ENCODE measurements at regions not wholly inside any gene's neighbourhood (a gene's known extent, or its start where the extent isn't known, plus 50 kb on each side); places are given as distances from the start of the nearest gene placed in this dataset.

GRCh38 chr4:128359422-128359821, 71.8 kb upstream of the PGRMC2 start:
- no peaks in the 10 kb centered on the region for H3K9me3 ChIP-seq
- peaks cover 8% of the 10 kb centered on the region for H3K36me3 Mint-ChIP-seq
- ATAC-seq (replicated peaks in 1 of 4), result no peak
- POLR2A ChIA-PET, result no interaction called here
- DNase-seq, result no peak
- H3K4me3 ChIP-seq (ENCODE audit: control insufficient read depth in 1 of 2, extremely low read depth in 1 of 2, low read length in 1 of 2), result no peak overlapping the region
- H3K4me1 Mint-ChIP-seq, result no peaks in the 10 kb centered on the region
- CTCF ChIA-PET, result no interaction called here
- no CpG with 5 or more reads among the region's 2 CpGs for WGBS (ENCODE audit: insufficient coverage)
- H3K4me3 Mint-ChIP-seq, result no peak overlapping the region
- H3K27me3 Mint-ChIP-seq, result no peaks in the 10 kb centered on the region
- H3K27ac ChIP-seq (ENCODE audit: low read length), result no peak overlapping the region
- H3K36me3 ChIP-seq (ENCODE audit: control insufficient read depth in 2 of 2, extremely low read depth in 1 of 2, insufficient read depth in 1 of 2, low read length in 1 of 2), result no peaks in the 10 kb centered on the region
- no peaks in the 10 kb centered on the region for H3K4me1 ChIP-seq (ENCODE audit: control insufficient read depth in 1 of 2, extremely low read depth in 1 of 2, insufficient read depth in 2 of 2, low read length in 2 of 2)
- no peaks in the 10 kb centered on the region for H3K27me3 ChIP-seq (replicated peaks in 1 of 2; ENCODE audit: control insufficient read depth in 2 of 2, extremely low read depth in 1 of 2, insufficient read depth in 2 of 2, low read length in 1 of 2)
- no peaks in the 10 kb centered on the region for H3K9me3 Mint-ChIP-seq
- no peak overlapping the region for H3K27ac Mint-ChIP-seq

- CTCF ChIA-PET, result no interaction called here
- no peak overlapping the region for H3K4me3 Mint-ChIP-seq
Measured at GRCh38 chr4:128358913-128359279, 71.3 kb upstream of the PGRMC2 start.

GRCh38 chr4:128358231-128358912, 70.8 kb upstream of the PGRMC2 start:
- DNase-seq (no peak), ATAC-seq (replicated peaks in 1 of 4) (no peak)
- Mint-ChIP-seq H3K27me3 (no peaks in the 10 kb centered on the region), H3K36me3 (peaks cover 8% of the 10 kb centered on the region), H3K4me1 (no peaks in the 10 kb centered on the region), H3K9me3 (no peaks in the 10 kb centered on the region), H3K27ac (no peak overlapping the region), H3K4me3 (no peak overlapping the region)
- no peak overlapping the region for H3K27ac ChIP-seq (ENCODE audit: low read length)
- POLR2A ChIA-PET, result no interaction called here
- no peaks in the 10 kb centered on the region for H3K9me3 ChIP-seq
- H3K4me1 ChIP-seq (ENCODE audit: control insufficient read depth in 1 of 2, extremely low read depth in 1 of 2, insufficient read depth in 2 of 2, low read length in 2 of 2), result no peaks in the 10 kb centered on the region
- CTCF ChIA-PET, result no interaction called here
- H3K27me3 ChIP-seq (replicated peaks in 1 of 2; ENCODE audit: control insufficient read depth in 2 of 2, extremely low read depth in 1 of 2, insufficient read depth in 2 of 2, low read length in 1 of 2), result no peaks in the 10 kb centered on the region
- no peaks in the 10 kb centered on the region for H3K36me3 ChIP-seq (ENCODE audit: control insufficient read depth in 2 of 2, extremely low read depth in 1 of 2, insufficient read depth in 1 of 2, low read length in 1 of 2)
- H3K4me3 ChIP-seq (ENCODE audit: control insufficient read depth in 1 of 2, extremely low read depth in 1 of 2, low read length in 1 of 2), result no peak overlapping the region
- WGBS (ENCODE audit: insufficient coverage), result 92% methylated on average over 7 of the region's 7 CpGs

More at GRCh38 chr4:128358913-128359279, 71.3 kb upstream of the PGRMC2 start:
- Histone ChIP-seq H3K4me1 (ENCODE audit: control insufficient read depth in 1 of 2, extremely low read depth in 1 of 2, insufficient read depth in 2 of 2, low read length in 2 of 2) (no peaks in the 10 kb centered on the region), H3K27me3 (replicated peaks in 1 of 2; ENCODE audit: control insufficient read depth in 2 of 2, extremely low read depth in 1 of 2, insufficient read depth in 2 of 2, low read length in 1 of 2) (no peaks in the 10 kb centered on the region), H3K4me3 (ENCODE audit: control insufficient read depth in 1 of 2, extremely low read depth in 1 of 2, low read length in 1 of 2) (no peak overlapping the region), H3K36me3 (ENCODE audit: control insufficient read depth in 2 of 2, extremely low read depth in 1 of 2, insufficient read depth in 1 of 2, low read length in 1 of 2) (no peaks in the 10 kb centered on the region), H3K9me3 (no peaks in the 10 kb centered on the region), H3K27ac (ENCODE audit: low read length) (no peak overlapping the region)
- POLR2A ChIA-PET, result no interaction called here
- H3K9me3 Mint-ChIP-seq, result no peaks in the 10 kb centered on the region
- ATAC-seq (replicated peaks in 1 of 4) (no peak), DNase-seq (no peak)
- H3K27ac Mint-ChIP-seq, result no peak overlapping the region
- H3K27me3 Mint-ChIP-seq, result no peaks in the 10 kb centered on the region
- H3K4me1 Mint-ChIP-seq, result no peaks in the 10 kb centered on the region
- 56% methylated on average over 1 of the region's 2 CpGs for WGBS (ENCODE audit: insufficient coverage)
- H3K36me3 Mint-ChIP-seq, result peaks cover 8% of the 10 kb centered on the region

GRCh38 chr4:128357286-128357685, 69.7 kb upstream of the PGRMC2 start:
- no peaks in the 10 kb centered on the region for H3K36me3 ChIP-seq (ENCODE audit: control insufficient read depth in 2 of 2, extremely low read depth in 1 of 2, insufficient read depth in 1 of 2, low read length in 1 of 2)
- ATAC-seq (replicated peaks in 1 of 4) (no peak), DNase-seq (no peak)
- H3K27ac ChIP-seq (ENCODE audit: low read length), result no peak overlapping the region
- no peaks in the 10 kb centered on the region for H3K4me1 ChIP-seq (ENCODE audit: control insufficient read depth in 1 of 2, extremely low read depth in 1 of 2, insufficient read depth in 2 of 2, low read length in 2 of 2)
- Mint-ChIP-seq H3K4me3 (no peak overlapping the region), H3K27me3 (no peaks in the 10 kb centered on the region), H3K36me3 (peaks cover 8% of the 10 kb centered on the region), H3K4me1 (no peaks in the 10 kb centered on the region), H3K27ac (no peak overlapping the region), H3K9me3 (no peaks in the 10 kb centered on the region)
- ChIA-PET CTCF (no interaction called here), POLR2A (no interaction called here)
- H3K9me3 ChIP-seq, result no peaks in the 10 kb centered on the region
- no CpG with 5 or more reads among the region's 2 CpGs for WGBS (ENCODE audit: insufficient coverage)
- H3K27me3 ChIP-seq (replicated peaks in 1 of 2; ENCODE audit: control insufficient read depth in 2 of 2, extremely low read depth in 1 of 2, insufficient read depth in 2 of 2, low read length in 1 of 2), result no peaks in the 10 kb centered on the region
- H3K4me3 ChIP-seq (ENCODE audit: control insufficient read depth in 1 of 2, extremely low read depth in 1 of 2, low read length in 1 of 2), result no peak overlapping the region

GRCh38 chr4:128355305-128355704, 67.7 kb upstream of the PGRMC2 start:
- Mint-ChIP-seq H3K4me3 (no peak overlapping the region), H3K4me1 (no peaks in the 10 kb centered on the region), H3K9me3 (no peaks in the 10 kb centered on the region), H3K27ac (no peak overlapping the region), H3K27me3 (no peaks in the 10 kb centered on the region), H3K36me3 (peaks cover 8% of the 10 kb centered on the region)
- no peak overlapping the region for H3K27ac ChIP-seq (ENCODE audit: low read length)
- ATAC-seq (replicated peaks in 1 of 4), result no peak
- no peaks in the 10 kb centered on the region for H3K4me1 ChIP-seq (ENCODE audit: control insufficient read depth in 1 of 2, extremely low read depth in 1 of 2, insufficient read depth in 2 of 2, low read length in 2 of 2)
- ChIA-PET CTCF (no interaction called here), POLR2A (no interaction called here)
- 67% methylated on average over 1 of the region's 4 CpGs for WGBS (ENCODE audit: insufficient coverage)
- no peaks in the 10 kb centered on the region for H3K9me3 ChIP-seq
- DNase-seq, result no peak
- H3K27me3 ChIP-seq (replicated peaks in 1 of 2; ENCODE audit: control insufficient read depth in 2 of 2, extremely low read depth in 1 of 2, insufficient read depth in 2 of 2, low read length in 1 of 2), result no peaks in the 10 kb centered on the region
- H3K4me3 ChIP-seq (ENCODE audit: control insufficient read depth in 1 of 2, extremely low read depth in 1 of 2, low read length in 1 of 2), result no peak overlapping the region
- H3K36me3 ChIP-seq (ENCODE audit: control insufficient read depth in 2 of 2, extremely low read depth in 1 of 2, insufficient read depth in 1 of 2, low read length in 1 of 2), result no peaks in the 10 kb centered on the region

- no peaks in the 10 kb centered on the region for H3K4me1 Mint-ChIP-seq
- Histone ChIP-seq H3K9me3 (no peaks in the 10 kb centered on the region), H3K27ac (ENCODE audit: low read length) (no peak overlapping the region), H3K4me3 (ENCODE audit: control insufficient read depth in 1 of 2, extremely low read depth in 1 of 2, low read length in 1 of 2) (no peak overlapping the region), H3K36me3 (ENCODE audit: control insufficient read depth in 2 of 2, extremely low read depth in 1 of 2, insufficient read depth in 1 of 2, low read length in 1 of 2) (no peaks in the 10 kb centered on the region), H3K4me1 (ENCODE audit: control insufficient read depth in 1 of 2, extremely low read depth in 1 of 2, insufficient read depth in 2 of 2, low read length in 2 of 2) (no peaks in the 10 kb centered on the region), H3K27me3 (replicated peaks in 1 of 2; ENCODE audit: control insufficient read depth in 2 of 2, extremely low read depth in 1 of 2, insufficient read depth in 2 of 2, low read length in 1 of 2) (no peaks in the 10 kb centered on the region)
- ATAC-seq (replicated peaks in 1 of 4) (no peak), DNase-seq (no peak)
- no peaks in the 10 kb centered on the region for H3K27me3 Mint-ChIP-seq
- WGBS (ENCODE audit: insufficient coverage), result no CpG with 5 or more reads among the region's 4 CpGs
- no peak overlapping the region for H3K4me3 Mint-ChIP-seq
- no peaks in the 10 kb centered on the region for H3K9me3 Mint-ChIP-seq
- no peak overlapping the region for H3K27ac Mint-ChIP-seq
- CTCF ChIA-PET, result no interaction called here
- peaks cover 8% of the 10 kb centered on the region for H3K36me3 Mint-ChIP-seq
- POLR2A ChIA-PET, result no interaction called here
Measured at GRCh38 chr4:128354205-128354821, 66.7 kb upstream of the PGRMC2 start.

GRCh38 chr4:128353791-128354190, 66.2 kb upstream of the PGRMC2 start:
- ChIA-PET POLR2A (no interaction called here), CTCF (no interaction called here)
- no peaks in the 10 kb centered on the region for H3K27me3 Mint-ChIP-seq

More at GRCh38 chr4:128353791-128354190, 66.2 kb upstream of the PGRMC2 start:
- H3K27me3 ChIP-seq (replicated peaks in 1 of 2; ENCODE audit: control insufficient read depth in 2 of 2, extremely low read depth in 1 of 2, insufficient read depth in 2 of 2, low read length in 1 of 2), result no peaks in the 10 kb centered on the region
- H3K36me3 ChIP-seq (ENCODE audit: control insufficient read depth in 2 of 2, extremely low read depth in 1 of 2, insufficient read depth in 1 of 2, low read length in 1 of 2), result no peaks in the 10 kb centered on the region
- no peaks in the 10 kb centered on the region for H3K4me1 ChIP-seq (ENCODE audit: control insufficient read depth in 1 of 2, extremely low read depth in 1 of 2, insufficient read depth in 2 of 2, low read length in 2 of 2)
- ATAC-seq (replicated peaks in 1 of 4) (no peak), DNase-seq (no peak)
- no peaks in the 10 kb centered on the region for H3K9me3 ChIP-seq
- Mint-ChIP-seq H3K27ac (no peak overlapping the region), H3K4me1 (no peaks in the 10 kb centered on the region), H3K4me3 (no peak overlapping the region), H3K9me3 (no peaks in the 10 kb centered on the region), H3K36me3 (peaks cover 8% of the 10 kb centered on the region)
- no CpG with 5 or more reads among the region's 3 CpGs for WGBS (ENCODE audit: insufficient coverage)
- H3K27ac ChIP-seq (ENCODE audit: low read length), result no peak overlapping the region
- H3K4me3 ChIP-seq (ENCODE audit: control insufficient read depth in 1 of 2, extremely low read depth in 1 of 2, low read length in 1 of 2), result no peak overlapping the region

Measured in T-cell (primary cell).